ENCODE measurements at regions not wholly inside any gene's neighbourhood (a gene's known extent, or its start where the extent isn't known, plus 50 kb on each side); places are given as distances from the start of the nearest gene placed in this dataset.

DNA sequence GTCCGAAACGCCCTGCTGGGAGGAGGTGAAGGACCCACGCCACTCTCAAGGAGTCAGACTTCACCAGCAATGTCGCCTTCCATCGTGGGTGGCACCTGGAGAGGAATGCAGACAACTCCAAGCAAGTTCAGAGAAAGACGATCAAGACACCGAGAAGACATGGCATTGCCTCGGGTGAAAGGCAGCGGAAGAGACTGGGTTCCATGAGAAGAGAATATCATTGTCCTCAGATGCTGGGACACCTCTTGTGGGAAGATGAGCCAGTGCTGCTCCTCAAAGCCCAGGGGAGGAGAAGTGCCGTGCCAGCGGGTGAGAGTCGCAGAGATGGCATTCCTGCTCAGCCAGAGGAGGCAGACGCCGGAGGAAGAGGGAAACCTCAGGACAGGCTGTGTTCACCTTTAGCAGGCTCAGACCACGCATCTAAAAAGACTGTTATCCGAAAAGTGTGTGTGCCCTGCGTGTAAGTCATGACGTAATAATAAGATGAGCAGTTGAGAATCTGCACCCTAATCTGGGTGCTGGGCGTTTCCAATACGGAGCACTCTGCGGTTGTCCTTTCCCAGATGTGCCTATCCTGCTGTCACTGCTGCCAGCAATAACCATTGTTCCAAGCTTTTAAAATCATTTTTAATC lies 144.6 kb upstream of the SPACA7 start:
- no peaks in the 10 kb centered on the region for H3K79me2 ChIP-seq (ENCODE audit: insufficient read depth, low read length)
- no peak overlapping the region for H3K4me3 ChIP-seq (replicated peaks in 1 of 2; ENCODE audit: low read depth in 1 of 2, low read length in 2 of 2)
- H3K4me1 ChIP-seq (ENCODE audit: control insufficient read depth in 1 of 2, insufficient read depth in 2 of 2, low read length in 2 of 2), result no peaks in the 10 kb centered on the region
- H2AFZ ChIP-seq (ENCODE audit: low read depth, low read length, poor library complexity, severe bottlenecking), result no peak overlapping the region
- H3K4me2 ChIP-seq (ENCODE audit: low read length), result no peak overlapping the region
- BruUV-seq (replicated peaks), result no TSS peak
- POLR2A ChIA-PET, result no interaction called here
- RAD21 ChIA-PET (ENCODE audit: low non-redundant PET in 1 of 2, low total read pairs in 2 of 2, uncharacterized antibody in 2 of 2, unreplicated experiment in 2 of 2), result no interaction called here
- no peaks in the 10 kb centered on the region for H3K9me2 ChIP-seq (ENCODE audit: insufficient read depth)
- no peaks in the 10 kb centered on the region for H3K9me3 ChIP-seq (ENCODE audit: control insufficient read depth in 1 of 2, insufficient read depth in 1 of 2, low read depth in 1 of 2, low read length in 2 of 2)
- no peaks in the 10 kb centered on the region for H3K36me3 ChIP-seq (ENCODE audit: control insufficient read depth in 1 of 2, insufficient read depth in 2 of 2, low read length in 2 of 2)
- no peak overlapping the region for H3K27ac ChIP-seq (ENCODE audit: low read depth, low read length)
- ATAC-seq, result no peak
- intact Hi-C loops (cut with micrococcal nuclease), result no loop called here
- no peak for TF ChIP-seq MAX (IDR thresholded peaks at IDR 0.05)
- no peak overlapping the region for H3K9ac ChIP-seq (ENCODE audit: low read length)
- peaks cover 17% of the 10 kb centered on the region for H3K27me3 ChIP-seq (ENCODE audit: insufficient read depth, low read length)
- no peaks in the 10 kb centered on the region for H4K20me1 ChIP-seq (ENCODE audit: insufficient read depth)
- CTCF ChIA-PET, result no interaction called here
- DNase-seq (ENCODE audit: low read depth, low spot score), result no peak

DNA sequence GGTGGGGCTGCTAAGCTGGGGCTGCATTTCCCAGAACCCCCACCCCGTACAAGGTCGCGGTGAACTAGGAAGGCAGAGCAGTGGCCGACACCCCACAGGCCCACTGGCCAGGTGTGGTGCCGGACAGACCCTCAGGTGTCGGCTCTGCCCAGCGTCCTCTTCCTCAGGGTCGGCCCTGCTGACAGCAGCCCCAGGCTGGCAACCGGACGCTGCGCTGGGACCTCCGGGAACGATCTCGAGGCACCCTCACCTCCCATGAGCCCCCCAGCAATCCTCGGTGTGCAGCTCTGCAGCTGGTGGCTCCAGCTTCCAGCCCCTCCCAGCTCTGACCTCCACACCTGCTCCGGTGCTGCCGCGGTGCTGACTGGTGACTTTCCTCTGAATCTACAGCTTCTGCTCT lies 142.9 kb upstream of the SPACA7 start:
- CTCF ChIA-PET, result no interaction called here
- Histone ChIP-seq H3K9me3 (ENCODE audit: control insufficient read depth in 1 of 2, insufficient read depth in 1 of 2, low read depth in 1 of 2, low read length in 2 of 2) (no peaks in the 10 kb centered on the region), H3K27ac (ENCODE audit: low read depth, low read length) (no peak overlapping the region), H3K4me1 (ENCODE audit: control insufficient read depth in 1 of 2, insufficient read depth in 2 of 2, low read length in 2 of 2) (no peaks in the 10 kb centered on the region), H3K27me3 (ENCODE audit: insufficient read depth, low read length) (peaks cover 24% of the 10 kb centered on the region), H2AFZ (ENCODE audit: low read depth, low read length, poor library complexity, severe bottlenecking) (no peak overlapping the region), H3K36me3 (ENCODE audit: control insufficient read depth in 1 of 2, insufficient read depth in 2 of 2, low read length in 2 of 2) (no peaks in the 10 kb centered on the region), H4K20me1 (ENCODE audit: insufficient read depth) (no peaks in the 10 kb centered on the region), H3K4me2 (ENCODE audit: low read length) (no peak overlapping the region), H3K79me2 (ENCODE audit: insufficient read depth, low read length) (no peaks in the 10 kb centered on the region), H3K9ac (ENCODE audit: low read length) (no peak overlapping the region), H3K9me2 (ENCODE audit: insufficient read depth) (no peaks in the 10 kb centered on the region), H3K4me3 (replicated peaks in 1 of 2; ENCODE audit: low read depth in 1 of 2, low read length in 2 of 2) (no peak overlapping the region)
- ATAC-seq (no peak), DNase-seq (ENCODE audit: low read depth, low spot score) (no peak)
- POLR2A ChIA-PET, result no interaction called here
- RAD21 ChIA-PET (ENCODE audit: low non-redundant PET in 1 of 2, low total read pairs in 2 of 2, uncharacterized antibody in 2 of 2, unreplicated experiment in 2 of 2), result no interaction called here
- intact Hi-C loops (cut with micrococcal nuclease), result no loop called here
- BruUV-seq (replicated peaks), result no TSS peak
- TF ChIP-seq SP1 (IDR thresholded peaks at IDR 0.05; ENCODE audit: low read depth), result no peak
- no peak for TF ChIP-seq RAD21 (IDR thresholded peaks at IDR 0.05; ENCODE audit: low read depth)
- no peak for TF ChIP-seq JUND (IDR thresholded peaks at IDR 0.05)
- TF ChIP-seq ELF1 (IDR thresholded peaks at IDR 0.05; ENCODE audit: borderline replicate concordance, low read depth), result no peak
- TF ChIP-seq POLR2AphosphoS5 (IDR thresholded peaks at IDR 0.05; ENCODE audit: low read depth, low read length), result no peak
- no peak for TF ChIP-seq CTCF (IDR thresholded peaks at IDR 0.05 in 2 of 3, conservative IDR thresholded peaks at IDR 0.05 in 1 of 3; ENCODE audit: borderline replicate concordance in 1 of 3, insufficient read depth in 1 of 3, low read depth in 2 of 3, low read length in 2 of 3)
- no peak for TF ChIP-seq EZH2phosphoT487 (IDR thresholded peaks at IDR 0.05; ENCODE audit: borderline replicate concordance)
- no peak for TF ChIP-seq EZH2 (IDR thresholded peaks at IDR 0.05)
- TF ChIP-seq POLR2A (IDR thresholded peaks at IDR 0.05; ENCODE audit: borderline replicate concordance, extremely low read depth, insufficient read depth, insufficient read length), result no peak
- TF ChIP-seq SIN3A (IDR thresholded peaks at IDR 0.05; ENCODE audit: low read depth), result no peak
- no peak for TF ChIP-seq TCF7L2 (IDR thresholded peaks at IDR 0.05; ENCODE audit: borderline replicate concordance, extremely low read depth, insufficient read depth, insufficient read length)
- TF ChIP-seq CEBPB (IDR thresholded peaks at IDR 0.05; ENCODE audit: low read depth), result no peak
- TF ChIP-seq REST (IDR thresholded peaks at IDR 0.05; ENCODE audit: low read depth), result no peak
- no peak for TF ChIP-seq ZNF274 (IDR thresholded peaks at IDR 0.05; ENCODE audit: low read depth, low read length)
- no peak for TF ChIP-seq SRF (IDR thresholded peaks at IDR 0.05; ENCODE audit: low read depth)
- no peak for TF ChIP-seq EGR1 (IDR thresholded peaks at IDR 0.05; ENCODE audit: low read depth)
